GM23338 (cell line): ENCODE measurements at regions not wholly inside any gene's neighbourhood (a gene's known extent, or its start where the extent isn't known, plus 50 kb on each side); places are given as distances from the start of the nearest gene placed in this dataset.
A peak's percentile ranks its signal among the peaks of the same experiment; 100 is the strongest.

ENCODE experiments used
- CTCF ChIP-seq, 2 experiments: fragments of 200-600 bp in 1 of 2; sonication (generic) in 1 of 2; conservative IDR thresholded peaks; 2 replicates each; pipeline versions ENCODE4 v1.5.1 to v1.6.1; 2016 to 2017; ENCODE audit warnings: antibody characterized with exemption in 2 of 2, low read depth in 2 of 2, mild to moderate bottlenecking in 2 of 2, moderate library complexity in 1 of 2
- EZH2 ChIP-seq: fragments of 200-600 bp; sonication (generic); IDR thresholded peaks from one replicate; pipeline ENCODE4 v1.8.0; 2017; ENCODE audit warnings: antibody characterized with exemption, mild to moderate bottlenecking, low read depth; ENCODE audit not compliant: unreplicated experiment

- TF ChIP-seq CTCF (conservative IDR thresholded peaks at IDR 0.05; ENCODE audit: low read depth in 2 of 2) (peak; percentile 30 to 45; a peak in 3 of 4 replicates), EZH2 (no peak)
These were observed 224.1 kb upstream of the TPRG1 start for GRCh38 chr3:188947401-188948280.
